H9 (cell line): ENCODE measurements at regions not wholly inside any gene's neighbourhood (a gene's known extent, or its start where the extent isn't known, plus 50 kb on each side); places are given as distances from the start of the nearest gene placed in this dataset.

Source experiments
- DNase-seq: peaks from one replicate; pipeline ENCODE4 v3.0.0-alpha.2; 2017
- H2AFZ ChIP-seq: one replicate; pipeline ENCODE4 v1.6.1; 2013; ENCODE audit warnings: mild to moderate bottlenecking, low read length, control low read depth, moderate library complexity
- H2AK5ac ChIP-seq: 2 replicates; pipeline ENCODE4 v1.6.1; 2013; ENCODE audit warnings: low read length, control low read depth, mixed read lengths; ENCODE audit not compliant: insufficient read length
- H2BK120ac ChIP-seq: one replicate; pipeline ENCODE4 v1.6.1; 2013; ENCODE audit warnings: low read depth, mild to moderate bottlenecking, low read length, control low read depth, inconsistent platforms; ENCODE audit not compliant: poor library complexity, severe bottlenecking
- H2BK12ac ChIP-seq: 2 replicates; pipeline ENCODE4 v1.6.1; 2013; ENCODE audit warnings: low read length, control low read depth, mixed read lengths, low read depth; ENCODE audit not compliant: insufficient read length
- H2BK15ac ChIP-seq: 2 replicates; pipeline ENCODE4 v1.6.1; 2013; ENCODE audit warnings: low read depth, low read length, control low read depth
- H2BK20ac ChIP-seq: one replicate; pipeline ENCODE4 v1.6.1; 2013; ENCODE audit warnings: low read depth, mild to moderate bottlenecking, low read length, control low read depth, inconsistent platforms; ENCODE audit not compliant: poor library complexity, severe bottlenecking
- H2BK5ac ChIP-seq: 2 replicates; pipeline ENCODE4 v1.6.1; 2013; ENCODE audit warnings: low read length, control low read depth, mixed read lengths; ENCODE audit not compliant: insufficient read length
- H3K14ac ChIP-seq: 2 replicates; pipeline ENCODE4 v1.6.1; 2013; ENCODE audit warnings: low read length, control low read depth; ENCODE audit not compliant: insufficient read depth
- H3K18ac ChIP-seq: 2 replicates; pipeline ENCODE4 v1.6.1; 2013; ENCODE audit warnings: low read depth, mild to moderate bottlenecking, mixed read lengths, low read length, control low read depth; ENCODE audit not compliant: insufficient read length
- H3K23ac ChIP-seq: 2 replicates; pipeline ENCODE4 v1.6.1; 2013; ENCODE audit warnings: low read length, control low read depth, mixed read lengths, low read depth; ENCODE audit not compliant: insufficient read length
- H3K23me2 ChIP-seq: 2 replicates; pipeline ENCODE4 v1.6.1; 2013; ENCODE audit warnings: low read depth, mild to moderate bottlenecking, mixed read lengths, low read length, control low read depth; ENCODE audit not compliant: insufficient read length, poor library complexity, severe bottlenecking
- H3K27ac ChIP-seq: 2 replicates; pipeline ENCODE4 v1.5.1; 2013; ENCODE audit warnings: low read length, control low read depth, mixed read lengths, low read depth; ENCODE audit not compliant: insufficient read length
- H3K27me3 ChIP-seq: 2 replicates; pipeline ENCODE4 v1.6.1; 2013; ENCODE audit warnings: low read length, control low read depth, inconsistent platforms; ENCODE audit not compliant: insufficient read depth
- H3K4ac ChIP-seq: 2 replicates; pipeline ENCODE4 v1.6.1; 2013; ENCODE audit warnings: low read depth, mild to moderate bottlenecking, control low read depth, inconsistent platforms, low read length, moderate library complexity
- H3K4me1 ChIP-seq: 2 replicates; pipeline ENCODE4 v1.6.1; 2013; ENCODE audit warnings: low read length, control low read depth, inconsistent platforms; ENCODE audit not compliant: insufficient read depth
- H3K4me2 ChIP-seq: 2 replicates; pipeline ENCODE4 v1.6.1; 2013; ENCODE audit warnings: low read length, control low read depth, mixed read lengths; ENCODE audit not compliant: insufficient read length, insufficient read depth
- H3K56ac ChIP-seq: 2 replicates; pipeline ENCODE4 v1.6.1; 2013; ENCODE audit warnings: low read depth, mild to moderate bottlenecking, mixed read lengths, low read length, control low read depth; ENCODE audit not compliant: insufficient read length
- H3K79me1 ChIP-seq: 2 replicates; pipeline ENCODE4 v1.6.1; 2013; ENCODE audit warnings: low read depth, mild to moderate bottlenecking, moderate library complexity, low read length, control low read depth, inconsistent platforms; ENCODE audit not compliant: insufficient read depth, poor library complexity, severe bottlenecking
- H3K79me2 ChIP-seq: 2 replicates; pipeline ENCODE4 v1.6.1; 2013; ENCODE audit warnings: low read length, control low read depth, inconsistent platforms; ENCODE audit not compliant: insufficient read depth
- H3K9ac ChIP-seq: 2 replicates; pipeline ENCODE4 v1.6.1; 2013; ENCODE audit warnings: low read length, control low read depth, mixed read lengths; ENCODE audit not compliant: insufficient read length; ENCODE audit errors: extremely low read depth
- H3K9me3 ChIP-seq: one replicate; pipeline ENCODE4 v1.6.1; 2013; ENCODE audit warnings: low read depth, low read length, inconsistent platforms; ENCODE audit not compliant: control insufficient read depth
- H3T11ph ChIP-seq: one replicate; pipeline ENCODE4 v1.6.1; 2013; ENCODE audit warnings: mild to moderate bottlenecking, low read length, control low read depth, inconsistent platforms
- H4K20me1 ChIP-seq: one replicate; pipeline ENCODE4 v1.6.1; 2013; ENCODE audit not compliant: control insufficient read depth, insufficient read length, insufficient read depth
- H4K5ac ChIP-seq: 2 replicates; pipeline ENCODE4 v1.6.1; 2013; ENCODE audit warnings: low read depth, mild to moderate bottlenecking, mixed read lengths, low read length, control low read depth; ENCODE audit not compliant: insufficient read length
- H4K8ac ChIP-seq: replicated peaks from 2 replicates; pipeline ENCODE4 v1.6.1; 2013; ENCODE audit warnings: low read length, control low read depth, mixed read lengths, low read depth; ENCODE audit not compliant: insufficient read length
- H4K91ac ChIP-seq: 2 replicates; pipeline ENCODE4 v1.6.1; 2013; ENCODE audit warnings: low read depth, mild to moderate bottlenecking, moderate library complexity, mixed read lengths, low read length, control low read depth; ENCODE audit not compliant: insufficient read length
- H3K27ac Mint-ChIP-seq, 3 experiments: 2 replicates in 2 of 3; 3 replicates in 1 of 3; pipeline ENCODE4 v1.8.0; 2020 to 2021; ENCODE audit warnings: mixed read lengths in 3 of 3, mild to moderate bottlenecking in 1 of 3, moderate library complexity in 1 of 3
- H3K27me3 Mint-ChIP-seq: 2 replicates; pipeline ENCODE4 v1.8.0; 2021; ENCODE audit warnings: low read depth, mild to moderate bottlenecking, moderate library complexity, mixed read lengths
- H3K36me3 Mint-ChIP-seq, 3 experiments: 2 replicates in 2 of 3; 3 replicates in 1 of 3; pipeline ENCODE4 v1.8.0; 2020 to 2021; ENCODE audit warnings: low read depth in 3 of 3, mixed read lengths in 3 of 3; ENCODE audit not compliant: insufficient read depth in 1 of 3
- H3K4me1 Mint-ChIP-seq, 2 experiments: 2 replicates each; pipeline ENCODE4 v1.8.0; 2020; ENCODE audit warnings: mixed read lengths in 2 of 2
- H3K4me3 Mint-ChIP-seq, 2 experiments: 2 replicates in 1 of 2; 3 replicates in 1 of 2; pipeline ENCODE4 v1.8.0; 2020 to 2021; ENCODE audit warnings: mild to moderate bottlenecking in 2 of 2, mixed read lengths in 2 of 2, moderate library complexity in 1 of 2
- H3K9me3 Mint-ChIP-seq, 2 experiments: 2 replicates in 1 of 2; 3 replicates in 1 of 2; pipeline ENCODE4 v1.8.0; 2020; ENCODE audit warnings: mild to moderate bottlenecking in 2 of 2, mixed read lengths in 2 of 2, moderate library complexity in 1 of 2
- WGBS: extraction: QIAGEN DNeasy Blood & Tissue Kit; methylation state at CpG from one replicate; pipeline ENCODE4 v1.1.7; 2013; ENCODE audit warnings: missing lambda C conversion rate, low lambda C conversion rate, mixed read lengths; ENCODE audit not compliant: insufficient read length; ENCODE audit errors: extremely low coverage; 5-methylcytosine and 5-hydroxymethylcytosine counted together
- TF ChIP-seq, protein P1 (sequence below): fragments of 200-600 bp; sonication (generic); conservative IDR thresholded peaks from 3 replicates; pipeline ENCODE4 v1.8.0; 2021; ENCODE audit warnings: antibody characterized with exemption, mild to moderate bottlenecking

DNA sequence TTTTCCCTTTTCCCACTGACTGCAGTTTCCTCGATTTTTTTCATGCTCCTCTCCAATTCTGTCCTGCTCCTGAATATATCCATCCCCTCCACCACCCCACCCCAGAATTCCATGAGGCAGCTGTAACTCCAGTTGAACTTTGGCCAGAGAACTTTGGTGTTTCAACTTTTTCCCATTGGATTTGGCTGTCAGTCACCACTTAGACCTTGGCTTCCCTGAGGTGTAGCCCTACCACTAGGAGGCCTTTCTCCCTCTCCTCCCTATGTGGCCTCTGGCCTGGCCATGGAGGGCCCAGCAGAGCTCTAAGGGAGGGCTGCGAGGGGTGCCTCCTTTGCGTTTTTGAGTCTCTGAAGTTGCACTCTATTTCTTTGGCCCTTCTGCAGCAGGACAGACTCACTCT, 261.3 kb downstream of the PIK3R1 start:
- Histone ChIP-seq H2BK12ac (no peak overlapping the region), H2BK5ac (no peak overlapping the region), H3T11ph (no peak overlapping the region), H4K5ac (no peak overlapping the region), H3K4ac (no peak overlapping the region), H3K79me1 (no peaks in the 10 kb centered on the region), H3K23ac (no peak overlapping the region), H3K23me2 (no peaks in the 10 kb centered on the region), H3K27me3 (no peaks in the 10 kb centered on the region), H3K14ac (no peak overlapping the region), H2BK15ac (no peak overlapping the region), H4K20me1 (no peaks in the 10 kb centered on the region), H3K9me3 (no peaks in the 10 kb centered on the region), H2AK5ac (no peak overlapping the region), H3K4me1 (no peaks in the 10 kb centered on the region), H3K79me2 (no peaks in the 10 kb centered on the region), H3K18ac (no peak overlapping the region), H4K8ac (no peak overlapping the region), H4K91ac (no peak overlapping the region), H2AFZ (peak overlapping the region; percentile 29), H2BK20ac (no peak overlapping the region), H3K56ac (no peak overlapping the region), H3K27ac (no peak overlapping the region), H2BK120ac (no peak overlapping the region), H3K9ac (no peak overlapping the region), H3K4me2 (no peak overlapping the region)
- H3K4me1 Mint-ChIP-seq: no peaks in the 10 kb centered on the region; a peak in 1 of 4 replicates
- no peaks in the 10 kb centered on the region for H3K36me3 Mint-ChIP-seq
- no CpG with 5 or more reads among the region's 3 CpGs for WGBS
- no peak overlapping the region for H3K4me3 Mint-ChIP-seq
- H3K9me3 Mint-ChIP-seq: no peaks in the 10 kb centered on the region; a peak in 1 of 5 replicates
- TF ChIP-seq, protein P1, sequence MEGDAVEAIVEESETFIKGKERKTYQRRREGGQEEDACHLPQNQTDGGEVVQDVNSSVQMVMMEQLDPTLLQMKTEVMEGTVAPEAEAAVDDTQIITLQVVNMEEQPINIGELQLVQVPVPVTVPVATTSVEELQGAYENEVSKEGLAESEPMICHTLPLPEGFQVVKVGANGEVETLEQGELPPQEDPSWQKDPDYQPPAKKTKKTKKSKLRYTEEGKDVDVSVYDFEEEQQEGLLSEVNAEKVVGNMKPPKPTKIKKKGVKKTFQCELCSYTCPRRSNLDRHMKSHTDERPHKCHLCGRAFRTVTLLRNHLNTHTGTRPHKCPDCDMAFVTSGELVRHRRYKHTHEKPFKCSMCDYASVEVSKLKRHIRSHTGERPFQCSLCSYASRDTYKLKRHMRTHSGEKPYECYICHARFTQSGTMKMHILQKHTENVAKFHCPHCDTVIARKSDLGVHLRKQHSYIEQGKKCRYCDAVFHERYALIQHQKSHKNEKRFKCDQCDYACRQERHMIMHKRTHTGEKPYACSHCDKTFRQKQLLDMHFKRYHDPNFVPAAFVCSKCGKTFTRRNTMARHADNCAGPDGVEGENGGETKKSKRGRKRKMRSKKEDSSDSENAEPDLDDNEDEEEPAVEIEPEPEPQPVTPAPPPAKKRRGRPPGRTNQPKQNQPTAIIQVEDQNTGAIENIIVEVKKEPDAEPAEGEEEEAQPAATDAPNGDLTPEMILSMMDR: peak; percentile 58
- H3K27ac Mint-ChIP-seq: no peak overlapping the region
- peak; percentile 41 for DNase-seq
- H3K27me3 Mint-ChIP-seq: no peaks in the 10 kb centered on the region
